Heart right ventricle (tissue), 16 donors: ENCODE measurements at regions not wholly inside any gene's neighbourhood (a gene's known extent, or its start where the extent isn't known, plus 50 kb on each side); places are given as distances from the start of the nearest gene placed in this dataset.

ENCODE experiments used
- ATAC-seq, 8 donors: fragments of 200-7000 bp; cut with Tn5 transposase; one replicate each; pipeline ENCODE4 v1.9.1; 2020; ENCODE audit warnings: mild to moderate bottlenecking in 8 of 8, moderate library complexity in 8 of 8, moderate number of reproducible peaks in 1 of 8
- DNase-seq, 2 donors: peaks; one replicate each; pipeline ENCODE4 v3.0.0-alpha.2; 2020
- H3K27ac ChIP-seq, 10 donors: fragments of 200-600 bp; sonication (generic) in 2 of 10; one replicate each; pipeline versions ENCODE4 v1.5.0 to v1.8.0; 2020 to 2022; ENCODE audit warnings: mild to moderate bottlenecking in 3 of 10
- H3K27me3 ChIP-seq, 7 donors: fragments of 200-600 bp; one replicate each; pipeline ENCODE4 v1.8.0; 2021 to 2022; ENCODE audit warnings: mild to moderate bottlenecking in 2 of 7
- H3K36me3 ChIP-seq, 9 donors: fragments of 200-600 bp; sonication (generic) in 1 of 9; one replicate each; pipeline versions ENCODE4 v1.5.0 to v1.8.0; 2020 to 2022; ENCODE audit warnings: mild to moderate bottlenecking in 2 of 9
- H3K4me1 ChIP-seq, 9 donors: fragments of 200-600 bp; sonication (generic) in 1 of 9; one replicate each; pipeline versions ENCODE4 v1.5.0 to v1.8.0; 2020 to 2022; ENCODE audit warnings: mild to moderate bottlenecking in 4 of 9
- H3K4me3 ChIP-seq, 10 donors: fragments of 200-600 bp; sonication (generic) in 2 of 10; one replicate each; pipeline versions ENCODE4 v1.5.0 to v1.8.0; 2020 to 2022; ENCODE audit warnings: mild to moderate bottlenecking in 7 of 10, moderate library complexity in 2 of 10
- H3K9me3 ChIP-seq, 11 donors: fragments of 200-600 bp in 10 of 11; sonication (generic) in 2 of 11; one replicate each; pipeline versions ENCODE4 v1.5.0 to v1.8.0; 2013 to 2022; ENCODE audit warnings: mild to moderate bottlenecking in 2 of 11, control low read depth in 1 of 11, moderate library complexity in 1 of 11
- WGBS, 2 donors: extraction: QIAGEN DNeasy Blood & Tissue Kit; methylation state at CpG; one replicate each; pipeline ENCODE4 v1.1.7; 2013; ENCODE audit warnings: inconsistent platforms in 1 of 2; 5-methylcytosine and 5-hydroxymethylcytosine counted together
- intact Hi-C, 10 donors: fragments of 100-400 bp; cut with DNase I; formaldehyde crosslinking; loops; one replicate each; pipeline versions ENCODE4 v1.11.1 to v1.14.2; 2022
- TF ChIP-seq, protein P1 (sequence below), 9 donors: fragments of 200-600 bp; sonication (generic) in 2 of 9; IDR thresholded peaks; one replicate each; pipeline versions ENCODE4 v1.5.0 to v1.8.0; 2021 to 2022; ENCODE audit warnings: antibody characterized with exemption in 9 of 9, mild to moderate bottlenecking in 5 of 9, moderate library complexity in 1 of 9
- donor health status: Arrhythmogenic right ventricular cardiomyopathy.
- donor health status: ischemic (EF 13 %, LVEDD 7.1; RV severe dilation, severe dysfunction).
- donor health status: healthy with polysubstance abuse.
- donor health status: DM: no; HTN: yes; CAD: no.
- donor health status: DM: no; HTN: no; CAD: no.
- donor health status: ischemic (EF 25% LVEDD 6.9; RV normal size, moderate dysfunction).
- donor health status: ischemic (EF 25% LVEDD 5.7; RV mildly dilated, moderate dysfunction).
- donor health status: healthy.
- donor health status: DM: yes; HTN: yes; CAD: no.
- donor health status: Ischemic cardiomyopathy.
- donor health status: ischemic (EF 35%, LVEDD 5.7; RV mildly dilated, moderate dysfunction).
- donor health status: nonischemic (EF 11% LVEDD 7.7; RV severe dilation, severe dysfunction).
- donor health status: DM: yes; HTN: yes; CAD: no.
- donor health status: PGD.
- donor health status: ischemic (EF 29% LVEDD 5.4; RV normal size, mild dysfunction).
- donor health status: nonischemic (EF 23%, LVEDD 6.1; RV moderate dilation, normal function).

DNA sequence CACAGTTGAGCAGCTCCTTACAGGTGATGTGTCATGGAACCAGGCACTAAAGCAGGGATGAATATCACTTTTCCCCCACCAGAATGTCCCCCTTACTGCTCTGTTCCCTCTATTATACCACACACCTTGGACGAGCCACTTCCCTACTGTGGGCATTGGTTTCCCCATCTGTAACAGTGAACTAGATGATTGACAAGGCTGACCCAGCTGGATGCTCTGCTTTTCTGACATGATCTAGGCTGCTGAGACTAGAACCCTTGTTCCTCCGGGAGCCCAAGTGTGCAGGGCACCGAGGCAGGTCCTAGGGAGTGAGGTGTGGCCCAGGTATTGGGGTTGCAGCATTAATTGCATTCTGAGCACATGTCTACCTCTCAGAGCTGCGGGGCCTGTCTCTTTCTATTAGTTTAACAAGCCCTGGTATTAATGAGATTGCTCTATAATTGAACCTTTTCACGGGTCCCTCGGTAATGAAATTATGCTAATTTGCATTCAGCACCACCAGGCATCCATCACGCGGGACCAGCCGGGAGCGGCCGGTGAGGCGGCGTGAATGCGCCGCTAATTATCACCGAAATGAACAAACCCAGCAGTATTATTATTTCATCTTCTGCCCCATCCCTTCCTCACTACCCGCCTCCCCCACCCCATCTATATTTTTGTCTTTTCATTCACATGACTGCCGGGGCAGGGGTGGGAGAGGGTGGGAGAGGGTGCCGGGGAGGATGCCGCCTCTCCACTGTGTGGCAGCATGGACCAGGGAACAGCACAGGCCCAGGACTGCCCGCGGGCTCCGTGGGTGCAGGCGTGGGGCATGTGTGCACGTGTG, 121.1 kb downstream of the CYLD start:
- WGBS, 2 donors: 76 to 80% methylated on average over 25 of the region's 25 CpGs
- no peak for DNase-seq
- intact Hi-C loops: no loop called here

DNA sequence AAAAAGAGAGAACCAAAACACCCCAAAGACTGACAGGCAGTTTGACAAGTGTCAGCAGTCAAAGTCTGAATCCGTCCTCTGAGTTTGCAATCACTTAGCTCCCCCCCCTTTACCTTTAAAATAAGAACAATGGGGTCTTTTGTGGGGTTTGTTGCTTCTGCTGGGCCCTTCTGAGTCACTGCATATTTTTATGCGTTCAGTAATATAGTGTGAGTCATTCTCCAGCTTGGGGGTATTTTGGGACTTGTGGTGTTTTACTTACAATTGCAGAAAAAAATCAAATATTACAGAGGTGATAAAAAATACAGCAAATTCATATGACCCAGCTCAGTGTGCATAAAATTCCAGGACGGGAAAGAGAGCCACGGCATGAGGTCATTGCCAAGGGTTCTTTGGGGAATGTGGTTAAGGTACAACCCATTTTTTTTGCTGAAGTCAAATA, 120.1 kb downstream of the CYLD start:
- intact Hi-C loops: no loop called here
- Histone ChIP-seq H3K4me3 (no peak overlapping the region), H3K36me3 (no peaks in the 10 kb centered on the region), H3K4me1 (no peaks in the 10 kb centered on the region), H3K27me3 (peaks cover 0 to 3% (median 0%) of the 10 kb centered on the region in 7 donors), H3K9me3 (peaks cover 0 to under 1% (median 0%) of the 10 kb centered on the region in 11 donors), H3K27ac (no peak overlapping the region)
- ATAC-seq: no peak
- TF ChIP-seq, protein P1, sequence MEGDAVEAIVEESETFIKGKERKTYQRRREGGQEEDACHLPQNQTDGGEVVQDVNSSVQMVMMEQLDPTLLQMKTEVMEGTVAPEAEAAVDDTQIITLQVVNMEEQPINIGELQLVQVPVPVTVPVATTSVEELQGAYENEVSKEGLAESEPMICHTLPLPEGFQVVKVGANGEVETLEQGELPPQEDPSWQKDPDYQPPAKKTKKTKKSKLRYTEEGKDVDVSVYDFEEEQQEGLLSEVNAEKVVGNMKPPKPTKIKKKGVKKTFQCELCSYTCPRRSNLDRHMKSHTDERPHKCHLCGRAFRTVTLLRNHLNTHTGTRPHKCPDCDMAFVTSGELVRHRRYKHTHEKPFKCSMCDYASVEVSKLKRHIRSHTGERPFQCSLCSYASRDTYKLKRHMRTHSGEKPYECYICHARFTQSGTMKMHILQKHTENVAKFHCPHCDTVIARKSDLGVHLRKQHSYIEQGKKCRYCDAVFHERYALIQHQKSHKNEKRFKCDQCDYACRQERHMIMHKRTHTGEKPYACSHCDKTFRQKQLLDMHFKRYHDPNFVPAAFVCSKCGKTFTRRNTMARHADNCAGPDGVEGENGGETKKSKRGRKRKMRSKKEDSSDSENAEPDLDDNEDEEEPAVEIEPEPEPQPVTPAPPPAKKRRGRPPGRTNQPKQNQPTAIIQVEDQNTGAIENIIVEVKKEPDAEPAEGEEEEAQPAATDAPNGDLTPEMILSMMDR (IDR thresholded peaks at IDR 0.05): no peak
- no peak for DNase-seq
- 44 to 47% methylated on average over 4 of the region's 4 CpGs for WGBS, 2 donors

More for the DNA sequence above, 121.1 kb downstream of the CYLD start:
- Histone ChIP-seq H3K4me3 (no peak overlapping the region), H3K4me1 (no peaks in the 10 kb centered on the region), H3K27ac (no peak overlapping the region), H3K27me3 (no peaks in the 10 kb centered on the region), H3K36me3 (no peaks in the 10 kb centered on the region), H3K9me3 (peaks cover 0 to 7% (median 0%) of the 10 kb centered on the region in 11 donors)
- TF ChIP-seq, protein P1 (IDR thresholded peaks at IDR 0.05): no peak
- no peak for ATAC-seq

- intact Hi-C loops: no loop called here
- Histone ChIP-seq H3K9me3 (peaks cover 0 to 5% (median 0%) of the 10 kb centered on the region in 11 donors), H3K27ac (no peak overlapping the region), H3K27me3 (peaks cover 0 to 3% (median 0%) of the 10 kb centered on the region in 7 donors), H3K4me1 (no peaks in the 10 kb centered on the region), H3K4me3 (no peak overlapping the region), H3K36me3 (no peaks in the 10 kb centered on the region)
- no peak for ATAC-seq
- 69 to 74% methylated on average over 4 of the region's 4 CpGs for WGBS, 2 donors
- no peak for DNase-seq
- TF ChIP-seq, protein P1 (IDR thresholded peaks at IDR 0.05): no peak
Measured at GRCh38 chr16:50861451-50861850, 119.6 kb downstream of the CYLD start.

DNA sequence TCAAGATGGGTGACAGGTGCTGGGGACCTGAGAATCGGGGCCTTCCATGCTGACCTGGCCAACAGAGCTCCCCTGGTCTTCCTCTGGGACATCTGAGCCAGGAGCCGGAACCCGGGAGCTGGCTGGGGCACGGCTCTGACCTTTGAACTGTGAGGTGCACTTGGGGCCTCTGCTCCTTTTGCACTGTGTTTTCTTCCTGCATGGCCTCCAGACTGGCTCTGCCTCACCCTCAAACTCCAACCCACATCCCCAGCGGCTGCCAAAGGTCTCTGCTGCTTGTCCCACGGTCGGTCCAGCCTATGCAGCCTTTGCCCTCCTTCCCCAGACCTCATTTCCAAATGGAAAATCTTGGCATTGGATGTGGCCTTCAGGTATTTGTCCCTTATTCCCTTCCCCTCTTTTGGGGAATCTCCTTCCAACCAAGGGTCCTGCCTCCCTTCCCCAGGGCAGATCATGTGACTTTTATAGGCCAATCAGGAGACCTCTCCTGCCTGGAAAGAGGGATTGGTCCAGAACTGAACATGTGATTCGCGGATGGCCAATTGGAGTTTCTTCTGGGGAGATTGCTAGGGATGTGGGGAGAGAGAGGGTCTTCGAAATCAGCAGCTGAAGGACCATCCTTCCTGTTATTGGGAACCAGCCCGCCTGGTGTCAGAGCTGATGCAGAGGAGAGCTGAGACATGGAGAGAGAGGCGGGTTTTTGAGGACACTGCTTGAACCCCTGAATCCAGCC, 117.9 kb downstream of the CYLD start:
- Histone ChIP-seq H3K36me3 (no peaks in the 10 kb centered on the region), H3K9me3 (peaks cover 0 to 5% (median 0%) of the 10 kb centered on the region in 11 donors), H3K4me1 (no peaks in the 10 kb centered on the region), H3K27me3 (peaks cover 0 to 3% (median 0%) of the 10 kb centered on the region in 7 donors), H3K27ac (no peak overlapping the region), H3K4me3 (no peak overlapping the region)
- 81 to 86% methylated on average over 12 of the region's 12 CpGs for WGBS, 2 donors
- no peak for ATAC-seq
- intact Hi-C loops: no loop called here
- no peak for DNase-seq
- TF ChIP-seq, protein P1 (IDR thresholded peaks at IDR 0.05): no peak
